ENCODE measurements at regions not wholly inside any gene's neighbourhood (a gene's known extent, or its start where the extent isn't known, plus 50 kb on each side); places are given as distances from the start of the nearest gene placed in this dataset.

DNA sequence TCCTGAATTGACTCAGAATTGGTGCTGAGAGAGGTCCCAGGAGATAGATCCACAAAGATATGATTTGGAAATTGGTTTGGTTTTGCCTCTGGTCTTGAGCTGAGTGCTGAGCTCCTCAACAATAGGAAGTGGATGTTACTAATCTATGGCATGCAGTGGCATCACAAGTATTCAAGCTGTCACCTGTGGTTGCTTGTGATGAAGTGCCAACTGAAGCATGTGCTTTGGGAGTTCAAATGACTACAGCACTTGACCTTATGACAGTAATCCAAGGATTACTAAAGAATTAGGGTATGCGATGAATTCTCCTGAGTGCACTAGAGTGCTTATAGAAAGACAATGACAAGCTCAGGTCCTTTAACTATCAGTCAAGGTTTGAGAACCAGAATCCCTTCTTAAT is 406.2 kb downstream of the NOVA1 start:
- TF ChIP-seq, protein P1, sequence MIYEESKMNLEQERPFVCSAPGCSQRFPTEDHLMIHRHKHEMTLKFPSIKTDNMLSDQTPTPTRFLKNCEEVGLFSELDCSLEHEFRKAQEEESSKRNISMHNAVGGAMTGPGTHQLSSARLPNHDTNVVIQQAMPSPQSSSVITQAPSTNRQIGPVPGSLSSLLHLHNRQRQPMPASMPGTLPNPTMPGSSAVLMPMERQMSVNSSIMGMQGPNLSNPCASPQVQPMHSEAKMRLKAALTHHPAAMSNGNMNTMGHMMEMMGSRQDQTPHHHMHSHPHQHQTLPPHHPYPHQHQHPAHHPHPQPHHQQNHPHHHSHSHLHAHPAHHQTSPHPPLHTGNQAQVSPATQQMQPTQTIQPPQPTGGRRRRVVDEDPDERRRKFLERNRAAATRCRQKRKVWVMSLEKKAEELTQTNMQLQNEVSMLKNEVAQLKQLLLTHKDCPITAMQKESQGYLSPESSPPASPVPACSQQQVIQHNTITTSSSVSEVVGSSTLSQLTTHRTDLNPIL (CRISPR knock-in tag; IDR thresholded peaks at IDR 0.05; ENCODE audit: low read depth): no peak
- no peak for TF ChIP-seq ARNTL (CRISPR knock-in tag; IDR thresholded peaks at IDR 0.05; ENCODE audit: borderline replicate concordance, low read depth)
- no peak for TF ChIP-seq RARB (CRISPR knock-in tag; IDR thresholded peaks at IDR 0.05)
- TF ChIP-seq GLIS3 (CRISPR knock-in tag; IDR thresholded peaks at IDR 0.05): no peak
- TF ChIP-seq PPARA (CRISPR knock-in tag; IDR thresholded peaks at IDR 0.05; ENCODE audit: borderline replicate concordance): no peak
- TF ChIP-seq ESRRG (CRISPR knock-in tag; IDR thresholded peaks at IDR 0.05): no peak
- no peak for TF ChIP-seq ZNF8 (CRISPR knock-in tag; IDR thresholded peaks at IDR 0.05)
- ATAC-seq: no peak

DNA sequence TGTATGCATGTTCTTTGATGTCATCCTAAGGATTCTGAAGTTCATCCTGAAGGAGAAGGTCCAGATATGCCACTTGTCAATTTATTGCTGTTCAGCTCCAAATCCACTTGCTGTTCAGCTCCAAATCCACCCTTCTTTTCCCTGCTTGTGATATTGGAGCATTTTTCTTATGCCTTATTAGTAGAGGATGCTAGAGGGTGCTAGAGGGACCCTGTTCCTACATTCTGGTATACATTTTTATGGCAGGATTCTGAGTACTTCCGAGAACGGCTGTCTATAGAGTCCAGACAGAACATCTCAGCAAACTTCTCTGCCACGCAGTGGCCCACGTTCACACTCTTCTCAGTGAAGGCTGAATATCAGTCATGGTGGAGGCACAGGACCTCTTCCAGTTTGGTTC is 406.7 kb downstream of the NOVA1 start:
- no peak for ATAC-seq

DNA sequence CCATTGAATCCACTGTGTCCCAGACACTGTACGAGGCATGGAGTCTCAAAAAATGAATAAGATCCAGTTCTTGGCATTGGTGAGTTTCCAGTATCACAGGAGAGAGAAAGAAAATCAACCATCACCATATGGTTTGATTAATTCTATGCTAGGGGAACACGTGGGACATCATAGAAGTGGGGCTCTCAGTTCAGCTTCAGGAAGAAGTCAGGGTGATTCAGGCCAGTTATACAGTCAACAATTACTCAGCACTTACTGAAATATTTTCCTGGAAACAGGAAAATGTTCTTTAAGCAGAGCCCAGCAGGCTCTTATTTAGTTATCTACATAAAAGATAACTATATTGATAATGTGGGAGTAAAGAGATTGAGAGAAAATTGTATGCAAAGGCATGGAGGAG is 407.2 kb downstream of the NOVA1 start:
- no peak for ATAC-seq
- TF ChIP-seq ZFP30 (CRISPR knock-in tag; IDR thresholded peaks at IDR 0.05): no peak
- TF ChIP-seq ISL1 (CRISPR knock-in tag; IDR thresholded peaks at IDR 0.05): no peak
- TF ChIP-seq, protein P1 (CRISPR knock-in tag; IDR thresholded peaks at IDR 0.05; ENCODE audit: low read depth): no peak
- TF ChIP-seq SNAI2 (CRISPR knock-in tag; IDR thresholded peaks at IDR 0.05): no peak
- TF ChIP-seq ZC3H10 (CRISPR knock-in tag; IDR thresholded peaks at IDR 0.05): no peak
- no peak for TF ChIP-seq BACH2 (CRISPR knock-in tag; IDR thresholded peaks at IDR 0.05; ENCODE audit: borderline replicate concordance)
- TF ChIP-seq, protein P2, sequence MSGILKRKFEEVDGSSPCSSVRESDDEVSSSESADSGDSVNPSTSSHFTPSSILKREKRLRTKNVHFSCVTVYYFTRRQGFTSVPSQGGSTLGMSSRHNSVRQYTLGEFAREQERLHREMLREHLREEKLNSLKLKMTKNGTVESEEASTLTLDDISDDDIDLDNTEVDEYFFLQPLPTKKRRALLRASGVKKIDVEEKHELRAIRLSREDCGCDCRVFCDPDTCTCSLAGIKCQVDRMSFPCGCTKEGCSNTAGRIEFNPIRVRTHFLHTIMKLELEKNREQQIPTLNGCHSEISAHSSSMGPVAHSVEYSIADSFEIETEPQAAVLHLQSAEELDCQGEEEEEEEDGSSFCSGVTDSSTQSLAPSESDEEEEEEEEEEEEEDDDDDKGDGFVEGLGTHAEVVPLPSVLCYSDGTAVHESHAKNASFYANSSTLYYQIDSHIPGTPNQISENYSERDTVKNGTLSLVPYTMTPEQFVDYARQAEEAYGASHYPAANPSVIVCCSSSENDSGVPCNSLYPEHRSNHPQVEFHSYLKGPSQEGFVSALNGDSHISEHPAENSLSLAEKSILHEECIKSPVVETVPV (CRISPR knock-in tag; IDR thresholded peaks at IDR 0.05): no peak
- no peak for TF ChIP-seq ZNF565 (CRISPR knock-in tag; conservative IDR thresholded peaks at IDR 0.05; ENCODE audit: low read depth)
- no peak for TF ChIP-seq TOX (CRISPR knock-in tag; IDR thresholded peaks at IDR 0.05; ENCODE audit: borderline replicate concordance)
- TF ChIP-seq OSR1 (CRISPR knock-in tag; IDR thresholded peaks at IDR 0.05): no peak
- no peak for TF ChIP-seq GLIS3 (CRISPR knock-in tag; IDR thresholded peaks at IDR 0.05)
- no peak for TF ChIP-seq ESRRG (CRISPR knock-in tag; IDR thresholded peaks at IDR 0.05)
- no peak for TF ChIP-seq TCF4 (CRISPR knock-in tag; IDR thresholded peaks at IDR 0.05; ENCODE audit: borderline replicate concordance)
- no peak for TF ChIP-seq ZNF70 (CRISPR knock-in tag; IDR thresholded peaks at IDR 0.05)
- TF ChIP-seq, protein P3, sequence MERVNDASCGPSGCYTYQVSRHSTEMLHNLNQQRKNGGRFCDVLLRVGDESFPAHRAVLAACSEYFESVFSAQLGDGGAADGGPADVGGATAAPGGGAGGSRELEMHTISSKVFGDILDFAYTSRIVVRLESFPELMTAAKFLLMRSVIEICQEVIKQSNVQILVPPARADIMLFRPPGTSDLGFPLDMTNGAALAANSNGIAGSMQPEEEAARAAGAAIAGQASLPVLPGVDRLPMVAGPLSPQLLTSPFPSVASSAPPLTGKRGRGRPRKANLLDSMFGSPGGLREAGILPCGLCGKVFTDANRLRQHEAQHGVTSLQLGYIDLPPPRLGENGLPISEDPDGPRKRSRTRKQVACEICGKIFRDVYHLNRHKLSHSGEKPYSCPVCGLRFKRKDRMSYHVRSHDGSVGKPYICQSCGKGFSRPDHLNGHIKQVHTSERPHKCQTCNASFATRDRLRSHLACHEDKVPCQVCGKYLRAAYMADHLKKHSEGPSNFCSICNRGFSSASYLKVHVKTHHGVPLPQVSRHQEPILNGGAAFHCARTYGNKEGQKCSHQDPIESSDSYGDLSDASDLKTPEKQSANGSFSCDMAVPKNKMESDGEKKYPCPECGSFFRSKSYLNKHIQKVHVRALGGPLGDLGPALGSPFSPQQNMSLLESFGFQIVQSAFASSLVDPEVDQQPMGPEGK (CRISPR knock-in tag; IDR thresholded peaks at IDR 0.05; ENCODE audit: borderline replicate concordance): no peak
- no peak for TF ChIP-seq ZNF8 (CRISPR knock-in tag; IDR thresholded peaks at IDR 0.05)
- TF ChIP-seq ARNTL (CRISPR knock-in tag; IDR thresholded peaks at IDR 0.05; ENCODE audit: borderline replicate concordance, low read depth): no peak

More for the DNA sequence above, 406.7 kb downstream of the NOVA1 start:
- TF ChIP-seq CSDC2 (CRISPR knock-in tag; IDR thresholded peaks at IDR 0.05): no peak
- TF ChIP-seq, protein P2 (CRISPR knock-in tag; IDR thresholded peaks at IDR 0.05): no peak
- TF ChIP-seq ZC3H10 (CRISPR knock-in tag; IDR thresholded peaks at IDR 0.05): no peak
- no peak for TF ChIP-seq BACH2 (CRISPR knock-in tag; IDR thresholded peaks at IDR 0.05; ENCODE audit: borderline replicate concordance)
- TF ChIP-seq PPARA (CRISPR knock-in tag; IDR thresholded peaks at IDR 0.05; ENCODE audit: borderline replicate concordance): no peak
- no peak for TF ChIP-seq SNAI2 (CRISPR knock-in tag; IDR thresholded peaks at IDR 0.05)
- no peak for TF ChIP-seq ZNF565 (CRISPR knock-in tag; conservative IDR thresholded peaks at IDR 0.05; ENCODE audit: low read depth)
- TF ChIP-seq POU6F1 (CRISPR knock-in tag; IDR thresholded peaks at IDR 0.05; ENCODE audit: borderline replicate concordance, low read depth): no peak
- no peak for TF ChIP-seq ESRRG (CRISPR knock-in tag; IDR thresholded peaks at IDR 0.05)
- no peak for TF ChIP-seq OSR1 (CRISPR knock-in tag; IDR thresholded peaks at IDR 0.05)
- no peak for TF ChIP-seq TCF4 (CRISPR knock-in tag; IDR thresholded peaks at IDR 0.05; ENCODE audit: borderline replicate concordance)
- no peak for TF ChIP-seq RARB (CRISPR knock-in tag; IDR thresholded peaks at IDR 0.05)
- no peak for TF ChIP-seq ZFP3 (CRISPR knock-in tag; IDR thresholded peaks at IDR 0.05)
- TF ChIP-seq, protein P3 (CRISPR knock-in tag; IDR thresholded peaks at IDR 0.05; ENCODE audit: borderline replicate concordance): no peak
- no peak for TF ChIP-seq ARNTL (CRISPR knock-in tag; IDR thresholded peaks at IDR 0.05; ENCODE audit: borderline replicate concordance, low read depth)
- no peak for TF ChIP-seq TOX (CRISPR knock-in tag; IDR thresholded peaks at IDR 0.05; ENCODE audit: borderline replicate concordance)
- no peak for TF ChIP-seq ZNF70 (CRISPR knock-in tag; IDR thresholded peaks at IDR 0.05)
